GM23338 (cell line): ENCODE measurements at regions not wholly inside any gene's neighbourhood (a gene's known extent, or its start where the extent isn't known, plus 50 kb on each side); places are given as distances from the start of the nearest gene placed in this dataset.

Source experiments
- ATAC-seq: fragments of 200-7000 bp; cut with Tn5 transposase; 3 replicates; pipeline ENCODE4 v1.9.1; 2020
- DNase-seq: peaks from one replicate; pipeline ENCODE4 v3.0.0-alpha.2; 2015; ENCODE audit warnings: low spot score
- H2AFZ ChIP-seq: fragments of 200-600 bp; sonication (generic); 2 replicates; pipeline ENCODE4 v1.8.0; 2016; ENCODE audit warnings: antibody characterized with exemption, mild to moderate bottlenecking, moderate library complexity
- H3F3A ChIP-seq: fragments of 200-600 bp; sonication (generic); replicated peaks from 2 replicates; pipeline ENCODE4 v1.8.0; 2017; ENCODE audit warnings: antibody characterized with exemption, mixed run types, low read depth
- H3K27ac ChIP-seq: fragments of 200-600 bp; sonication (generic); 2 replicates; pipeline ENCODE4 v1.6.1; 2016; ENCODE audit warnings: low read depth
- H3K27me3 ChIP-seq: fragments of 200-600 bp; sonication (generic); 2 replicates; pipeline ENCODE4 v1.8.0; 2016; ENCODE audit warnings: mild to moderate bottlenecking, mixed run types, moderate library complexity; ENCODE audit not compliant: insufficient read depth
- H3K36me3 ChIP-seq: fragments of 200-600 bp; sonication (generic); 2 replicates; pipeline ENCODE4 v1.8.0; 2016; ENCODE audit warnings: mild to moderate bottlenecking; ENCODE audit not compliant: insufficient read depth
- H3K4me1 ChIP-seq: fragments of 200-600 bp; sonication (generic); 2 replicates; pipeline ENCODE4 v1.8.0; 2016; ENCODE audit warnings: mild to moderate bottlenecking, moderate library complexity; ENCODE audit not compliant: insufficient read depth
- H3K4me2 ChIP-seq: fragments of 200-600 bp; sonication (generic); 2 replicates; pipeline ENCODE4 v1.7.1; 2017; ENCODE audit warnings: mixed run types
- H3K4me3 ChIP-seq: fragments of 200-600 bp; sonication (generic); 2 replicates; pipeline ENCODE4 v1.6.1; 2016; ENCODE audit warnings: mixed run types
- H3K79me2 ChIP-seq: fragments of 200-600 bp; sonication (generic); replicated peaks from 2 replicates; pipeline ENCODE4 v1.8.0; 2017; ENCODE audit warnings: mild to moderate bottlenecking; ENCODE audit not compliant: insufficient read depth
- H3K9me2 ChIP-seq: fragments of 200-600 bp; sonication (generic); 2 replicates; pipeline ENCODE4 v1.8.0; 2017; ENCODE audit not compliant: insufficient read depth
- H4K20me1 ChIP-seq: fragments of 200-600 bp; sonication (generic); replicated peaks from 2 replicates; pipeline ENCODE4 v1.8.0; 2017; ENCODE audit warnings: mild to moderate bottlenecking; ENCODE audit not compliant: insufficient read depth
- H3K27ac Mint-ChIP-seq: 2 replicates; pipeline ENCODE4 v1.8.0; 2020; ENCODE audit warnings: inconsistent platforms, mild to moderate bottlenecking, moderate library complexity, mixed read lengths
- H3K27me3 Mint-ChIP-seq: 3 replicates; pipeline ENCODE4 v1.8.0; 2022; ENCODE audit warnings: low read depth, mild to moderate bottlenecking, moderate library complexity, mixed read lengths, inconsistent platforms; ENCODE audit not compliant: insufficient read depth, poor library complexity
- H3K36me3 Mint-ChIP-seq: 3 replicates; pipeline ENCODE4 v1.8.0; 2021; ENCODE audit warnings: low read depth, mild to moderate bottlenecking, inconsistent platforms, moderate library complexity, mixed read lengths
- H3K4me1 Mint-ChIP-seq: 3 replicates; pipeline ENCODE4 v1.8.0; 2020; ENCODE audit warnings: mild to moderate bottlenecking, inconsistent platforms, mixed read lengths
- H3K4me3 Mint-ChIP-seq: 3 replicates; pipeline ENCODE4 v1.8.0; 2021; ENCODE audit warnings: moderate library complexity, mild to moderate bottlenecking, inconsistent platforms, mixed read lengths
- H3K9me3 Mint-ChIP-seq: 3 replicates; pipeline ENCODE4 v1.8.0; 2020; ENCODE audit warnings: moderate library complexity, mild to moderate bottlenecking, inconsistent platforms, mixed read lengths
- CTCF ChIP-seq, 2 experiments: fragments of 200-600 bp in 1 of 2; sonication (generic) in 1 of 2; conservative IDR thresholded peaks; 2 replicates each; pipeline versions ENCODE4 v1.5.1 to v1.6.1; 2016 to 2017; ENCODE audit warnings: antibody characterized with exemption in 2 of 2, low read depth in 2 of 2, mild to moderate bottlenecking in 2 of 2, moderate library complexity in 1 of 2
- EZH2 ChIP-seq: fragments of 200-600 bp; sonication (generic); IDR thresholded peaks from one replicate; pipeline ENCODE4 v1.8.0; 2017; ENCODE audit warnings: antibody characterized with exemption, mild to moderate bottlenecking, low read depth; ENCODE audit not compliant: unreplicated experiment
- EZH2phosphoT487 ChIP-seq: fragments of 200-600 bp; sonication (generic); IDR thresholded peaks from one replicate; pipeline ENCODE4 v1.8.1; 2018; ENCODE audit warnings: antibody characterized with exemption; ENCODE audit not compliant: unreplicated experiment
- JUNB ChIP-seq: IDR thresholded peaks from one replicate; pipeline ENCODE4 v1.6.1; 2016; ENCODE audit warnings: antibody characterized with exemption; ENCODE audit not compliant: unreplicated experiment
- REST ChIP-seq: IDR thresholded peaks from one replicate; pipeline ENCODE4 v1.6.1; 2018; ENCODE audit warnings: antibody characterized with exemption; ENCODE audit not compliant: unreplicated experiment
- ZNF114 ChIP-seq: fragments of 250-450 bp; sonication (Bioruptor Pico); IDR thresholded peaks from 2 replicates; pipeline ENCODE4 v1.5.0; 2020; ENCODE audit warnings: mild to moderate bottlenecking, moderate library complexity
- ZNF462 ChIP-seq: fragments of 250-450 bp; sonication (Bioruptor Pico); IDR thresholded peaks from 2 replicates; pipeline ENCODE4 v1.5.0; 2020; ENCODE audit warnings: mild to moderate bottlenecking, moderate library complexity

- no peak overlapping the region for H2AFZ ChIP-seq
- H3K27ac ChIP-seq = no peak overlapping the region
- Mint-ChIP-seq H3K9me3 (no peaks in the 10 kb centered on the region), H3K27ac (no peak overlapping the region), H3K36me3 (no peaks in the 10 kb centered on the region), H3K4me1 (no peaks in the 10 kb centered on the region), H3K4me3 (no peak overlapping the region), H3K27me3 (no peaks in the 10 kb centered on the region)
- H3K9me2 ChIP-seq = no peaks in the 10 kb centered on the region
- TF ChIP-seq CTCF (conservative IDR thresholded peaks at IDR 0.05; ENCODE audit: low read depth in 2 of 2) (no peak), REST (no peak), ZNF114 (CRISPR knock-in tag) (no peak)
- no peak for DNase-seq
- no peak overlapping the region for H3K4me3 ChIP-seq
- H3K4me2 ChIP-seq = no peak overlapping the region
- H3F3A ChIP-seq = no peaks in the 10 kb centered on the region
- no peaks in the 10 kb centered on the region for H3K79me2 ChIP-seq
- H3K36me3 ChIP-seq = no peaks in the 10 kb centered on the region
- ATAC-seq = no peak
- H3K4me1 ChIP-seq = no peaks in the 10 kb centered on the region
- no peaks in the 10 kb centered on the region for H3K27me3 ChIP-seq
- H4K20me1 ChIP-seq = no peaks in the 10 kb centered on the region
Measured at GRCh38 chrX:142502441-142502840, 297.4 kb upstream of the MAGEC2 start.

GRCh38 chrX:142499992-142500391, 294.9 kb upstream of the MAGEC2 start:
- Histone ChIP-seq H3K4me2 (no peak overlapping the region), H3K27me3 (no peaks in the 10 kb centered on the region), H3K9me2 (no peaks in the 10 kb centered on the region), H3K36me3 (no peaks in the 10 kb centered on the region), H2AFZ (no peak overlapping the region), H3K27ac (no peak overlapping the region), H3K4me3 (no peak overlapping the region), H3K4me1 (no peaks in the 10 kb centered on the region), H3K79me2 (no peaks in the 10 kb centered on the region), H3F3A (no peaks in the 10 kb centered on the region), H4K20me1 (no peaks in the 10 kb centered on the region)
- Mint-ChIP-seq H3K4me3 (no peak overlapping the region), H3K36me3 (no peaks in the 10 kb centered on the region), H3K27ac (no peak overlapping the region), H3K27me3 (no peaks in the 10 kb centered on the region), H3K4me1 (no peaks in the 10 kb centered on the region), H3K9me3 (no peaks in the 10 kb centered on the region)
- DNase-seq (no peak), ATAC-seq (no peak)
- TF ChIP-seq JUNB (no peak), EZH2phosphoT487 (no peak), ZNF462 (no peak), EZH2 (no peak), CTCF (conservative IDR thresholded peaks at IDR 0.05; ENCODE audit: low read depth in 2 of 2) (no peak)
